Stimulated activated CD4-positive, alpha-beta T cell treated with anti-CD3 and anti-CD28 coated beads, Interleukin-1b, Interleukin-23, amount 100 ng/mL, for 4 hours (primary cell): ENCODE measurements at regions not wholly inside any gene's neighbourhood (a gene's known extent, or its start where the extent isn't known, plus 50 kb on each side); places are given as distances from the start of the nearest gene placed in this dataset.

Source experiments
- DNase-seq, 2 donors: peaks; one replicate each; pipeline ENCODE4 v3.0.0-alpha.2; 2020; ENCODE audit warnings: low read depth in 2 of 2

DNA sequence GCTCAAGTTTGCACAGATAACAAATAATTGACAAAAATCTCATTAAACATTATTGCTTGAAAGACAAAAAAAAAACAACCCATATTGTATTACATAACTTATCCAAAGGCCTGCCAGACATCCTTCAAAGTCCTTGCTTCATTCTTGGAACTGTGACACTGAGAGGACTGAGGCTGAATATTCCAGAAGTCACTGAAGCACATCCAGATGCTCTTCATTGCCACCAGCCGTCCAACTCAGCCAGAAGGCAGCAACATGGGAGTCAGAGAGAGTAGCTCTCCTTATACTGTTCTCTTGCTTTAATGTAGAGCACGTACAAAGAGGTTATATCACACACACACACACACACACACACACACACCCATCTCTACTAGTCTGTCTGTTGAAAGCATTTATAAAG is 755.0 kb downstream of the LTN1 start:
- DNase-seq, result no peak

DNA sequence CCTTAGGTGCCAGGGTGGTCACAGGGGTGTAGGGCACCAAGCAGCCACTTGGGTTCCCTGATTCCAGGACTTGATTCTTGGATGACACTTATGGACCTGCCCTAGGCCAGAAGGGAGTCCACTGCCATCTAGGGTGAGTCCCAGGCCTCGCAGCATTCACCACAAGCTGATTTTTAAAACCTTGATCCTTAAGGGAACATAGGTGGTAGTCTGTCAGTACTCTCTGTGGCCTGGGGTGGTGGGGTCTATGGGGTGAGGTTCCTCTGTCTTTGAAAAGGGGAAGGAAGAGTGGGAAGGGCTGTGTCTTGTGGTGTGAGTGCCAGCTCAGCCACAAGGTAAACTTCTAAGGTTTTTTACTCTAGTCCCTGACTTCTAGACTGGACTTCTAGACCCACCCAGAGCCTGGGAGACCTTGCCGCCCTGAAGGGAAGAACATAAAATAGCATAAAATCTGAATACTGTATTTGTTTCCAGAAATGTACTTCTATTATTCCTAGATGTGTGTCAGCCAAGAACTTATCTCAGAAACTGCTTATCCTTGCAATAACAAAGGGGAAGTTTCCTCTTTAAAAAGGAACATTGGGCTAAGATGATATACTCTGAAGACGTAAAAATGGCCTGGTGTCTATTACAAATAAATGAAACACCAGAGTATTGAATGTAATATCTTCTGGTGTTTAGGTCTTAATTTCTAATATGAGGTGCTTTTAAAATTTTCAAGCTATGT is 757.3 kb downstream of the LTN1 start:
- no peak for DNase-seq

DNA sequence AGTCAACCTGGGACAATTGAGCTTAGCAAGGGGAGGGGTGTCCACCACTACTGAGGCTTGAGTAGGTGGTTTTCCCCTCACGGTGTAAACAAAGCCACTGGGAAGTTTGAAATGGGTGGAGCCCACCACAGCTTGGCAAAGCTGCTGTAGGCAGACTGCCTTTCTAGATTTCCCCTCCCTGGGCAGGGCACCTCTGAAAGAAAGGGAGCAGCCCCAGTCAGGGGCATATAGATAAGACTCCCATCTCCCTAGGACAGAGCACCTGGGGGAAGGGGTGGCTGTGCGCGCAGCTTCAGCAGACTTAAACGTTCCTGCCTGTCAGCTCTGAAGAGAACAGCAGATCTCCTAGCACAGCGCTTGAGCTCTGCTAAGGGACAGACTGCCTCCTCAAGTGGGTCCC is 758.4 kb downstream of the LTN1 start:
- no peak for DNase-seq

DNA sequence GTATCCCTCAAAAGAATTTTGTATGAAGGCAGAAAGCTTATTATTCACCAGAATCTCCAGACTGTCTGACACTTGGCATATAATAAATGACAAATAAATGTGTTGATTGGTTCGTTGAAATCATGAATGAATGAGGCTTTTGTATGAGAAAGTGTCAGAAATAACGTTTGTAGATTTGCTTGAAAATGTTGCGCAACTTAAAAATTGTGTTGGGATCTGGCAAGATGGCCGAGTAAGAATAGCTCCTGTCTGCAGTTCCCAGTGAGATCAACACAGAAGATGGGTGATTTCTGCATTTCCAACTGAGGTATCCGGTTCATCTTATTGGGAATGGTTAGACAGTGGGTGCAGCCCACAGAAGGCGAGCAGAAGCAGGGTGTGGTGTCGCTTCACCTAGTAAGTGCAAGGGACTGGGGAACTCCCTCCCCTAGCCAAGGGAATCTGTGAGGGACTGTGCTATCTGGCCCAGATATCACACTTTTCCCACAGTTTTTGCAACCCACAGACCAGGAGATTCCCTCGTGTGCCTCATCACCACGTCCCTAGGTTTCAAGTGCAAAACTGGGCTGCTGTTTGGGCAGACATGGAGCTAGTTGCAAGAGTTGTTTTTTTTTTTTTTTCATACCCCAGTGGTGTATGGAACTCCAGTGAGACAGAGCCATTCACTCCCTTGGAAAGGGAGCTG is 759.0 kb downstream of the LTN1 start:
- DNase-seq, result no peak

DNA sequence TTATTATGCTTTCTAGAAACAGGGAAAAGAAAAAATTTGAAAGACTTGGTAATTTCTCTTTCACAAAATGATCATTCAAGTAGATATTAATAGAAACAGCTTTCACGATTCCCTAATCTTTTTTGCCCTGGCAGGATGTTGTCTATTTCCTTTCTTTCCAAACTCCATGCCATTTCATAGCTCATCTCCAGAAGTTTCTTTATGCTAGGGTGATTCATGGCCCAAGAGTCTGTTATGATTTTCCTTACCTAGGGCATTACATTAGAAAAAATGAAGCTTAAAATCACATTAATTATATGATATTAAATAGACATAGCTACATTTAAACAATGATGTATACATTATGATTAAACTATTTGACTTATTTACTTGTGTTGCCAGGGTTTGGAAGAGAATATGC is 762.1 kb downstream of the LTN1 start:
- DNase-seq, result no peak

DNA sequence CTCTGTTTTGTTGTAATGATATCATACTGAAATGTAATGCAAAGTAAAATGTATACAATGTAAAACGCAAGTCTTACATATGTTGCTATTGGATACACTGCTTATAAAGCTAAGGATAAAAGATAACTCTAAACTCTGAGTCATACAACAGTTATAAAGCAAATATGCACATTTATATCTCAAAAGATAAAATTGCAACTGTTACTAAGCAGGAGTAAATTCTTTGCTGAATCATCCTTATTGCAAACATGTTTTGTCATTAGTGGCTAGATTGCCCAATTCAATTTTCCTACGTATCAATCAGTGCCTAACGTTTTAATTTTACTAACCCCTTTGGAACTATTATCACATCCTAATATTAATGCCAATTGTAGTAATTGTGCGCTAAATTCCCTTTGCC is 762.9 kb downstream of the LTN1 start:
- no peak for DNase-seq

DNA sequence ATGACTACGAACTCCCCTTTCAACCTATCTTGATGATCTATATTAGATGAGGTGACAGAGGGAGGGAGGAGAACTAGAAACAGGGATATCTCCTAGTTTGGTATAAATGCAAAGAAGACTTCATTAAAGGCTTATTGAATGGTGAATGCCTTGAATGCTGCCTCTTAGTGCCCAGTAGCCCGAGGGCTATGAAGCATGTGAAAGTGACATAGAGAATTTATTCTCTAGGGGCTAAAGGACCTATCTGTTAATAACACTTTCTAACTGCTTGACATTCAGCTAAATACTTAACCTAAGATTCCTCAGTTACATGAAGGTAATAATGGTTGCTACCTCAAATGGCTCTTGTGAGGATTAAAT is 764.1 kb downstream of the LTN1 start:
- no peak for DNase-seq

DNA sequence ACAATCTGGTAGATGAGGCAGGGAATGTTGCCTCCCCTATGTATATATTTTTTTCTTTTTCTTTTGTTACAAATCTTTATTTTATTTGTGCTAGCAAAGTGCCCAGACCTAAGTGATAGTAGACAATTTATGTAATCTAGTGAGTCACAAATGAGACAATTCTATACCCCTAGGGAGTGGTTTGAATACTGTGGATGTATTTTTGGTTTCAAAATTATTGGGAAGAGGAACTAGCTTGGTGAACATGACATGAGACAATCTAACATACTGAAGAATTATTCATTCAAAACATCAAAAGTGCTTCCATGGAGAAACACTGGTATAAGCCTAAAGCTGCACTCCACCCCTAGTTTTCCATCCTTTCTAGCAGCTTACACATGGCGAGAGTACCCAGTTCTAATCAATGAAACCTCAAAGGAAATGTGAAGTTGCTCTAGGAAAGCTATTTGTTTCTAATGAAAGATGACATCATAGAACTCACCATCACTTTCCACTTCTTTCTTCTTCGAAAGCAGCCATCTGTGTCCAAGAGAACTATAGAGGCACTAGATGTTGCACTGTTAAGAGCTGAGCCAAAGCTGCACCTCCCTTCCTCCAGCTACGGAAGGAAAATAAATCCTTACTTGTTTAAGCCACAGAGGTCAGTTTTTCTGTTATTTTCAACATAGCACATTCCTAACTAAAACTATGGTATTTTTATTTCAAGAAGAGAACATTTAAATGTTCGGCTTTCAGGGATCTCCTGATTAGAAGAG is 764.6 kb downstream of the LTN1 start:
- no peak for DNase-seq

DNA sequence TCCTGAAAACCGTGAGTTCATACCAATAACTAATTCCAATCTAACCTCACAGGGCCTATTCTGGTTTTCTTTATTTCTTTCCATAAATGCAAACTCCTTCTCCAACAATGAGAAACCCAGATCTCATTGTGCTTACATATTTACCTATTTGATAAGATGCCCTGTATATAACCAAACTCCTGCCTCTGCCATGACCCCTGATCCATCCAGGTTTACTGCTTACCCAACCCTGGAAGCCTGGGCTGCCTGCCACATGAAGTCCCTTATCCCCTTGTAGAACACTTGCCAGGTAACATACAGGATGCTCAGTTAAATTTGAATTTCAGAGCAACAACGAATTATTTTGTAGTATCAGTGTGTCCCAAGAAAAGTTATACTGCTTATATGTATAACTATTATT is 766.1 kb downstream of the LTN1 start:
- no peak for DNase-seq

DNA sequence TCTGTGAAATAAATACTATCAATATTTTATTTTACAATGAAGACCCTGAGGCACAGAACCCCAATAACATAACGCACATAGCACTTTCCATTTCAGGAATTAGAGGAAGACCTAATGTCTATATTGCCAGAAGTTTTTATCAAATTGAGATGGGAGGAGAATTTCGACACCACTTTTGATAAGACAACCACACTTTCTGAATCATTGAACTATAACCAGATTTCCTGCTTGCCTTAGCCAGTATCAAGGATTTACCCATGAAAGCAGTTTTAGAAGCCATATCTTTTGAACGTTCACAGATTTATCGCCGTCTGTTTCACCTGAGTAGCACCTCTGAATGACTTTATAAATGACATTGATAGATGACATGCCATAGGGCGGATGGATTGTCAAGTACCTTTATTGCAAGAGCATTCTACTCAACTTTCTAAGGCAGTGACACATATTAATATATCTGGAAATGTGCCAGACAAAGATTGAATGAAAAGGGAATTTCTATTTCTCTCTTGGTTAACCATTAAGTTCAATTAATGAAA is 768.4 kb downstream of the LTN1 start:
- no peak for DNase-seq

DNA sequence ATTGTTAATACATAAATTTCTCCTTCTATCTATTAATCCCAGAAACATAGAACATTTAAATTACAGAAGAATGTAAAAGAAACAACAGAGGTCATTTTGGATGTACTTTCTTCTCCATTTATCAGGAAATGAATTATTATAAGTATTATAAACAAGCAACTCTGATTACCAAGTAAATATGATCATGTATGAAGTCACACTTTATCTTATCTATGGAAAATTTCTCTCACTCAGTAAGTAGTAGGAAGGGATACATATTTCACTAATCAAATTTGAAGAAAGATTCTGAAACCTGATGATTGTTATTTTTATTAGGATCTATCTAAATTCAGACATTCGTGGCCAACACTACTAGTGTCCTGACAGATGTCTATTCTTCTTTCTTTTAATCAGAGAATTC is 770.7 kb downstream of the LTN1 start:
- no peak for DNase-seq

DNA sequence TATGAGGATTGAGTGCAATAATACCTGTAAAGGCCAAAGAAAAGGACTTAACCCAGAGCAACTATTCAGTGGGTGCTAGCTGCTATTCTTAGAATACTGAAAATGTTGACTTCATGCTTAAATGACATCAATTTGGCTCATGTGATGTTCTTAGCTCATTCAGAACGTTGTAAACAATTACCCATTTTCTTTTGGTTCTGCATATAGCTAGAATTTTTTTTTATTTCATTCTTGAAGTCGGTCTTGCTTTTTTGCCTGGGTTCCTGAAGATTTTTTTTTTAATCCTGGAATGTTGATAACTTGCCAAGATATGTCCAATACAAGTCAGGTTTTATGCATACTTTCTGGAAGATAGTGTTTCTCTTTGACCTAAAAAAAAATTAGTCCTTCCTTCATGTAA is 772.0 kb downstream of the LTN1 start:
- DNase-seq, result no peak

DNA sequence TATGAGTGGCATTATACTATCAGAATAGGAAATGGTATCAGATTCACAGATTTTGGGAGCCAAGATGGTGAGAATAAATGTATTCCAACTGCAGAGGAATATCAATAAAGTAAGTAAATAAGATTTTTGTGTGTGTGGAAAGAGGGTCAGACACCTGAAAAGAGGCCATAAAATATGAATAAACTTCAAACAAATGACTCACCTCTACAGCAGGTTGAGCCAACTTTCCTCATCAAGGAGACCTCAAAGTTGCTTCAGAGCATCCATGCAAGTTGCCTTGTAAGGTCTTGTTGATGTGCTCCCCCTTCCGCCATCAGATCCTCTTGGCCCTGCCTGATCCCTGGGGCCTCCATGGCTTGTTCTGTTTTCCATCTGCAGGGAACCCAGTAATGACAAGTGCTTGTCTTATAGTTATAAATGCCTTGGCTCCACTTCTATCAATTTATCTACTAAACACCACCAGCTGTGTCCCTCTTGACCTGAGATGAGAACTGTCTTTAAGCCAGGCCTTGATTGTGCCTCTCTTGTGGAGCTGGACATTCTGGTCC is 775.6 kb downstream of the LTN1 start:
- no peak for DNase-seq

DNA sequence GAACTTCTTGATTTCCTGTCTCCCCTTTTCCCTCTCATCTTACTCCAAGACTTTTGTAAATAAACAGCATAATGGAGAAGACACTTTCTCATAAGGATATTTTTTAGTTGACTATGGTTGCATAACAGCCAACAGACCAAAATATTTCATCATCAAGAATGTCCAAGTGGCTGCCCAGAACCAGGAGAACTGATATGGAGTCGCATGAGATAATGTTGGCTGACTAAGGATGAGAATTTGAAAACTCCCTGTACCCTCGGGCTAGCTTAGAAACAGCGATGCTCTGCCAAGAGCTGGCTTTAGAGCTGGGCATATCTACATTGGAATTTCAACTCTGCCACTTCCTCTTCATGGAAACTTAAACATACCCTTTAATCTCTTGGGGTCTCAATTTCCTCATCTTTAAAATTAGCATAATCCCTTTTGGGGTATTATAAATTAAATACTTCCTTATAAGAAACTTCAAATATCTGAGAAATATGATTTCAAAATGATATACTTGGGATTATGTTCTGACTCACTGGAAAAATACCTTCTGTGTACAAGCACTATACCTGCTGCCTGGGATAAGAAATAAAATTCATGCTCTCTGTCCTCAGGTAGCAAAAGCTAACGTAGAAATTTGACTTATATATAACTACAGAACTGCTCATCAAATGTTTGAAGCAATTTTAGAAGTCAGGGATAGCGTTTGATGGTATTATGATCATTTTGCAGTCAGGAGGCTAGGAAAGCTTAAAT is 777.3 kb downstream of the LTN1 start:
- no peak for DNase-seq

DNA sequence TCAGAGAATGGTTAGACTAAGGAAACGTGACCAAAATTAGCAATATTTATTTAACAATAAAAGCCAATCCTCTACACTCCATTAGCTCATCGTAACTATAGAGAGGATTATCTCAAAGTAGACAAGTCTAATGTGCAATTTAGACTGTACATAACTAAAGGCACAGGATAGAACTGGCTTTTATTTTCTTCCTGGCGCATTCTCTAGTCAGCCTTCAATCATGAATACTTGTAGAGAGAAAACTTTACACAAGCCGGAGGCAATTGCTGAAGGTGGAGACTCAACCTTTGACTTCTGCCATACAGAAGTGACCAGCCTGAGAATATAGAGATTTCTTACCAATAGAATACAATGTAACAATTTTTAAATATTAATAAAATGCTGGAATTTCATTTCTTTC is 777.9 kb downstream of the LTN1 start:
- DNase-seq, result no peak

DNA sequence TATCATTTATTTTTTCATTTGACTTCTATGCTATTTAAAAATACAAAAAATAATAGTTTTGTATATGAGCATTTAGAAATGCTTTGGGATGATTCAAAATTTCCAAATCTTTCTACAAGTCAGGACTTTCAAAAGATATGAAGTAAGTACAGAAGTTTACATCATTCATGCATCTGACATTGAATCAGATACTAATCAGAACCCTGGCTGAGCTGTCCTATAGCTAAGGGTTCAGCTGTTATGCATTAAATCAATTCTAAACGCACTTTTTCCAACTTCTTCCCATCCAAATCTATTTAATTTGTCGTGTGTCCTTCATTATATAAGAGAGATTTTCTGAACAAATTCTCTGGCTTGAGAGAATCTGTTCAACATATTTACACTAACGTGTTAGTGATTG is 779.4 kb downstream of the LTN1 start:
- no peak for DNase-seq

DNA sequence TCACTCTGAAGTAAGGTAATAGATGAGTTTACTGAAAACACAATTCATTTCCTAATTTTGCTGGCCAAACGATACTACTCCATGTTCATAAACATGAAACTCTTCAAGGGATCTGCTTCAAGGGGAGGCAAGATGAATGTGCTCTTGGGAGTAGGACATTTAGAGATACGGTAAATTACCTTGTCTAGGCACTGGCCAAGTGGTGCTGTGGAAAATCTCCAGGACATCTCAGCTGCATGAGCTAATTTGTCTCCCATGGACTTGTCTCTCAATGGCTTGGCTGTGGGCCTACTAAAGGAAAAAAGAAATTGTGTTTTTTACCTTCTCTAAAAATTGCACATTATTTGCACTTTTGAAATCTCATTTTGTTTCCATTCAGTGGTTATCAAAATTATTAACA is 780.6 kb downstream of the LTN1 start:
- no peak for DNase-seq

DNA sequence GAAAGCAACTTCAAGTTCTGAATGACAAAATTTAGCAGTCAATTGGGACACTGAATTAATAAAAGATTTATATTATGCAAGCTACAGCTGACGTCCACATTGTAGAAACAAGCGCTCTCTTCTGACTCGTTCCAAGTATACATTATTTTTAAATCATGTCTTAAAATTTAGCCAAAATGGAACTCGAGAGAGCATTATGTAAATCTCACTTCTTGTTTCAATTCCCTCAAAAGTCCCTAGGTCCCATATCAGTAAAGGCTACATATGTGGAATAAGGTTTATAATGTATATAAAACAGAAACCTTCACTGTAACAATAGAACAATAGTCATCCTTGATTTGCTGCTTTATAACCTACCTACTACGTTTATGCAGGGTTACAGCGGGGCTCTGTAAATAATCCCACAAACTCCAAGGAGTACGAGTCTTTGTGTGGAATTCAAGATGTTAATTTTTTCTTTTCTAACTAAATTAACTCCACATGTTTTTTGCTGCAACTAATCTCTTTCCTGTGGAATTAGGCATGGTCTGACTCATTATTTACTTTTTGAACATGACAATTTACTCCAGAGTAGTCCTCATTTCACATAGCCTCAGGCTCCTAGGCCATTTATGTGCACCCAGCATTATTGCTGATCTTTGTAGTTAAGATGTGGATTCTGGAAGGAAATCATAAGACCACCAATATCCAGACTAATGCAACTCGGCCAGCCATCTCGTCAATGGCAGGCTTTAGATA is 785.1 kb downstream of the LTN1 start:
- no peak for DNase-seq

DNA sequence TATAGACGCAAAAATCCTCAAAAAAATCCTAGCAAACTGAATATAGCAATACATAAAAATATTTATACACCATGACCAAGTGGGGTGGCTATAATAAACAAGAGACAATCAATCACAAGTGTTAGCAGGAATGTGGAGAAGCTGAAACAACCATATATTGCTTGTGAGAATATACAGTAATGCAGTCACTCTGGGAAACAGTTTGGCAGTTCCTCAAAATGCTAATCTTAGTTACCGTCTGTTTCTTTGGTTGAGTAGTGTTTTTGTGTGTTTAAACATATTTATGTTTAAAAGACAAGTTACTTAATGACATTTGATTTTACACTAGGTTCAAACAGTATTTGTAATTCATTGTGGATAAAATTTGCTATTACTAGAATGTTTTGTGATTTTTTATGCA is 792.0 kb downstream of the LTN1 start:
- DNase-seq, result no peak

DNA sequence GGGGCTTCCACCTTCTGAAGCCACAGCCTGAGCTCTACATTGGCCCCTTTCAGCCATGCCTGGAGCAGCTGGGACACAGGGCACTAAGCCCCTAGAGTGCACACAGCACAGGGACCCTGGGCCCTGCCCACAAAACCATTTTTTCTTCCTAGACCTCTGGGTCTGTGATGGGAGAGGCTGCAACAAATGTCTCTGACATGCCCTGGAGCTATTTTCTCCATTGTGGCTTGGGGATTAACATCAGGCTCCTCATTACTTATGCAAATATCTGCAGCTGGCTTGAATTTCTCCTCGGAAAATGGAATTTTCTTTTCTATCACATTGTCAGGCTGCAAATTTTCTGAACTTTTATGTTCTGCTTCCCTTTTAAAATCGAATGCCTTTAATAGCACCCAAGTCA is 795.7 kb downstream of the LTN1 start:
- DNase-seq, result no peak

DNA sequence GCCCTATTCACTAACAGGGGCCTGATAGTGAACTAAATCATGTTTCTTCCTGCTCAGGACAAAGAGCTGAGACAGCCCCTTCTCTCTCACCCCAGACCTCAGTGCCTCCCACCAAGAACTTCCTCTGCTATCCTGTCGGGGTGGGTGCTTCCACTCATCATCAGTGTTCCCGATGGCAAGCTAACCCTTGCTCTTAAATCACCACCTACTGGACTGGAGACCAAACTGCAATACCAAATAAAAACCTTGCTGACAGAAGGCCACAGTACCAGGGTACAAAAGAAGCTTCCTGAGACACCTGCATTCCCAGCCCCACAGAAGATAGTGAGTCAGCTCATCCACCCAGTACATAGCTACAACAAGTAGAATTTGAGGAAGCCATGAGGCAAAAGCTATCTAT is 799.5 kb downstream of the LTN1 start:
- DNase-seq, result no peak
